Heart right ventricle (tissue), 16 donors: ENCODE measurements at regions not wholly inside any gene's neighbourhood (a gene's known extent, or its start where the extent isn't known, plus 50 kb on each side); places are given as distances from the start of the nearest gene placed in this dataset.

ENCODE experiments used
- ATAC-seq, 8 donors: fragments of 200-7000 bp; cut with Tn5 transposase; one replicate each; pipeline ENCODE4 v1.9.1; 2020; ENCODE audit warnings: mild to moderate bottlenecking in 8 of 8, moderate library complexity in 8 of 8, moderate number of reproducible peaks in 1 of 8
- DNase-seq, 2 donors: peaks; one replicate each; pipeline ENCODE4 v3.0.0-alpha.2; 2020
- H3K27ac ChIP-seq, 10 donors: fragments of 200-600 bp; sonication (generic) in 2 of 10; one replicate each; pipeline versions ENCODE4 v1.5.0 to v1.8.0; 2020 to 2022; ENCODE audit warnings: mild to moderate bottlenecking in 3 of 10
- H3K27me3 ChIP-seq, 7 donors: fragments of 200-600 bp; one replicate each; pipeline ENCODE4 v1.8.0; 2021 to 2022; ENCODE audit warnings: mild to moderate bottlenecking in 2 of 7
- H3K36me3 ChIP-seq, 9 donors: fragments of 200-600 bp; sonication (generic) in 1 of 9; one replicate each; pipeline versions ENCODE4 v1.5.0 to v1.8.0; 2020 to 2022; ENCODE audit warnings: mild to moderate bottlenecking in 2 of 9
- H3K4me1 ChIP-seq, 9 donors: fragments of 200-600 bp; sonication (generic) in 1 of 9; one replicate each; pipeline versions ENCODE4 v1.5.0 to v1.8.0; 2020 to 2022; ENCODE audit warnings: mild to moderate bottlenecking in 4 of 9
- H3K4me3 ChIP-seq, 10 donors: fragments of 200-600 bp; sonication (generic) in 2 of 10; one replicate each; pipeline versions ENCODE4 v1.5.0 to v1.8.0; 2020 to 2022; ENCODE audit warnings: mild to moderate bottlenecking in 7 of 10, moderate library complexity in 2 of 10
- H3K9me3 ChIP-seq, 11 donors: fragments of 200-600 bp in 10 of 11; sonication (generic) in 2 of 11; one replicate each; pipeline versions ENCODE4 v1.5.0 to v1.8.0; 2013 to 2022; ENCODE audit warnings: mild to moderate bottlenecking in 2 of 11, control low read depth in 1 of 11, moderate library complexity in 1 of 11
- CTCF ChIP-seq, 9 donors: fragments of 200-600 bp; sonication (generic) in 2 of 9; IDR thresholded peaks; one replicate each; pipeline versions ENCODE4 v1.5.0 to v1.8.0; 2021 to 2022; ENCODE audit warnings: antibody characterized with exemption in 9 of 9, mild to moderate bottlenecking in 5 of 9, moderate library complexity in 1 of 9
- WGBS, 2 donors: extraction: QIAGEN DNeasy Blood & Tissue Kit; methylation state at CpG; one replicate each; pipeline ENCODE4 v1.1.7; 2013; ENCODE audit warnings: inconsistent platforms in 1 of 2; 5-methylcytosine and 5-hydroxymethylcytosine counted together
- intact Hi-C, 10 donors: fragments of 100-400 bp; cut with DNase I; formaldehyde crosslinking; loops; one replicate each; pipeline versions ENCODE4 v1.11.1 to v1.14.2; 2022
- donor health status: Arrhythmogenic right ventricular cardiomyopathy.
- donor health status: ischemic (EF 13 %, LVEDD 7.1; RV severe dilation, severe dysfunction).
- donor health status: healthy with polysubstance abuse.
- donor health status: DM: no; HTN: yes; CAD: no.
- donor health status: DM: no; HTN: no; CAD: no.
- donor health status: ischemic (EF 25% LVEDD 6.9; RV normal size, moderate dysfunction).
- donor health status: ischemic (EF 25% LVEDD 5.7; RV mildly dilated, moderate dysfunction).
- donor health status: healthy.
- donor health status: DM: yes; HTN: yes; CAD: no.
- donor health status: Ischemic cardiomyopathy.
- donor health status: ischemic (EF 35%, LVEDD 5.7; RV mildly dilated, moderate dysfunction).
- donor health status: nonischemic (EF 11% LVEDD 7.7; RV severe dilation, severe dysfunction).
- donor health status: DM: yes; HTN: yes; CAD: no.
- donor health status: PGD.
- donor health status: ischemic (EF 29% LVEDD 5.4; RV normal size, mild dysfunction).
- donor health status: nonischemic (EF 23%, LVEDD 6.1; RV moderate dilation, normal function).

DNA sequence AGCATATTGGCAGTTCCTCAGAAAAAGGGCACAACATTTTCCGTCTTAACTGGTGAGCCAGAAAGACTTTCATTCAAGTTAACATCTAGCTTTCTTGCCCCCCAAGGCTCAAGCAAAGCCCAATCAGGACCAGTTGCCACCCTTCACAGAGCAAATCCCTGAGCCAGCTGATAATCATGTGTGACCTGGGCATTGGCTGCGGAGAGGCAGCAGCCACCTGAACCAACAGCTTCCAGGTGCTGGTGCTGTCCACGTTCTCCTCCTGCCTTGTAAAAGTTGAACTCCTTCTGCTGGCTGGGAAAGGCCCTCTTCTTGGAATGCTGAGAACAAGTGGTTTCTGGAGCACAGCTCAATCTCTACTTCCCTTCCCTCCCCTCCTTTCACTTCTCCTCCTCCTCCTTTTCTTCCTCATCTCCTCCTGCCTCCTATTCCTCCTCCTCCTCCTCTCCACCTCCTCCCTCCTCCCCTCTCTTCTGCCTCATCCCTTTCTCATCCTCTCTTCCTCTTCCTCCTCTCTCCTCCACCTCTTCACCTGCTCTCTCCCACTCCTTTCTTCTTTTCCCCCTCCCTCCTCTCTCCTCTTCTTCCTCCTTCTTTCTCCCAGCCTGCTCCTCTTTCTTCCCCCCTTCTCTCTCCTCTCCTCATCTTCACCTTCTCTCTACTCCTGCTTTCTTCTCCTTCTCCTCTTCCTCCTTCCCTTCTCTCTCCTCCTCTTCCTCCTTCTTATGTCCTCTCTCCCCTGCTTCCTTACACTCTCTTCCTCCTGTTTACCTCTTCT is 140.6 kb downstream of the JCAD start:
- no peak for TF ChIP-seq CTCF (IDR thresholded peaks at IDR 0.05)
- no peak for DNase-seq
- Histone ChIP-seq H3K27ac (no peak overlapping the region), H3K36me3 (no peaks in the 10 kb centered on the region), H3K4me1 (peaks cover 0 to 17% (median 0%) of the 10 kb centered on the region in 9 donors), H3K4me3 (no peak overlapping the region), H3K27me3 (no peaks in the 10 kb centered on the region), H3K9me3 (no peaks in the 10 kb centered on the region)
- WGBS, 2 donors, result 70 to 92% methylated on average over 3 of the region's 3 CpGs
- intact Hi-C loops, result no loop called here
- ATAC-seq, result no peak

GRCh38 chr10:29917311-29917710 is 142.1 kb downstream of the JCAD start:
- intact Hi-C loops, result no loop called here
- peak in 3 of 8 donors; percentile 31 to 39 (median 38) for ATAC-seq

DNA sequence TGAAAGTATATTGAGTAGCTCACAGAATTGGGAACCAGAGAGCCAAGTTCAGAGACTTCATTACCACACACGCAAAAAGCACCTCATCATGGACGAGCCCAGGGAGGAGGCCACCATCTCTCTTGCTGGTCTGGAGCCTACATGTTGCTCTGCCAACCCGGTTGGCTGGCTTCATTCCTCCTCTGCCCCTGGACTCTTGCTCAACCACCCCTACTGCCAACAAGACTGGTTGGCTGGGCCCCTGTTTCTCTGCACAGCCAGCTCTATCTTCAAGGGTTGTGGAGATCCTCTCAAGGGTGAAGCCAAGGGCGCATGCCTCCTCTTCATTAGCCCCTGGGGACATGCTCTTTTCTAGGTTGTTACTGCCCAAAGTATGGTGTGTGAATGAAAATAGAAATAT is 142.7 kb downstream of the JCAD start:
- no peaks in the 10 kb centered on the region for H3K36me3 ChIP-seq
- no peaks in the 10 kb centered on the region for H3K27me3 ChIP-seq
- H3K27ac ChIP-seq, result peak overlapping the region in 1 of 10 donors; percentile 9
- no peaks in the 10 kb centered on the region for H3K9me3 ChIP-seq
- no peak overlapping the region for H3K4me3 ChIP-seq
- ATAC-seq (no peak), DNase-seq (no peak)
- TF ChIP-seq CTCF (IDR thresholded peaks at IDR 0.05), result no peak
- H3K4me1 ChIP-seq, result peaks cover 0 to 17% (median 0%) of the 10 kb centered on the region in 9 donors
- 94 to 95% methylated on average over 4 of the region's 4 CpGs for WGBS, 2 donors
- intact Hi-C loops, result no loop called here

More at GRCh38 chr10:29917311-29917710, 142.1 kb downstream of the JCAD start:
- Histone ChIP-seq H3K36me3 (no peaks in the 10 kb centered on the region), H3K9me3 (no peaks in the 10 kb centered on the region), H3K4me1 (peaks cover 0 to 17% (median 0%) of the 10 kb centered on the region in 9 donors), H3K4me3 (no peak overlapping the region), H3K27ac (peak overlapping the region in 1 of 10 donors; percentile 9), H3K27me3 (no peaks in the 10 kb centered on the region)
- no peak for TF ChIP-seq CTCF (IDR thresholded peaks at IDR 0.05)
- 74 to 77% methylated on average over 4 of the region's 4 CpGs for WGBS, 2 donors
- no peak for DNase-seq

DNA sequence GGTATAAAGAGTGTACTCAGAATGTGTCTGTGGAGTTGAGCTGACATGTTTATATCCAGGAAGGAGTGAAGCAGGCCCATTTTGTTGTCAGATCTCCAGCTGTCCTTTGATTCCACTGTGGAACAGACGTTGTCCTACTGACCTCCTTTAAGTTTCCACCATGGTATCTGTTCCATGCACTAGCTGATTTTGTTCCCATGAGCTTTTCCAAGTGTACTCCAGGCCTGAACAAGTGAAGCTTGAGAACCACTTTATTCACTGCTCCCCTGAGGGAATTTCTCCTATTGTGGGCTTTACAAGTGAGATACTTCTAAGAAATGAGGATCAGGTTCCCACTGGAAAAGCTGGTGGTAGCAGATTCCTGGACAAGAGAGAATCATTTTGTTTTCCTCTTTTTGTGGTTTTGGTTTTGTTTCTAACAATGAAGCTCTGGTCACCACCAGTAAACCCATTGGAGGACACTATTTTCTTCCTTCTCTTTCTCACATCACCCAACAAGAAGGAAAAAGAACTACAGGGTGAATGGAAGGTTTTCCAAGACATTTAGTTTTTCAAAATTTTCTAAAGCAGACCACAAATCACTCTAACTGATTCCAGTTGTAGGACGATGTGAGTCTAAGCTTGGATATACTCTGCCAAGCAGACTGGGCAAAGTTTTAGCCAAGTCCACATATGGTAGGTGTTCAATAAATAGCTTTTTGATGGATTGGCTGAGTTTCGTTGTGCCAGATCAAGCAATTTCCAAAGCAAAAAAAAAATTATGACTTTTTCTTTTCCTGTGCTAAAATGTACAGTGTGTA is 144.2 kb downstream of the JCAD start:
- no peak for DNase-seq
- no peak overlapping the region for H3K27ac ChIP-seq
- intact Hi-C loops, result no loop called here
- peaks cover 0 to 14% (median 0%) of the 10 kb centered on the region in 9 donors for H3K4me1 ChIP-seq
- WGBS, 2 donors, result 90 to 91% methylated on average over 3 of the region's 3 CpGs
- H3K4me3 ChIP-seq, result no peak overlapping the region
- H3K36me3 ChIP-seq, result no peaks in the 10 kb centered on the region
- no peaks in the 10 kb centered on the region for H3K9me3 ChIP-seq
- TF ChIP-seq CTCF (IDR thresholded peaks at IDR 0.05), result no peak
- no peak for ATAC-seq
- no peaks in the 10 kb centered on the region for H3K27me3 ChIP-seq
